DND-41 (cell line): ENCODE measurements at regions not wholly inside any gene's neighbourhood (a gene's known extent, or its start where the extent isn't known, plus 50 kb on each side); places are given as distances from the start of the nearest gene placed in this dataset.
"Not testable (repeated sequence)": the region's sequence is repeated elsewhere in the genome, so short reads cannot be mapped to it uniquely, and the experiment has no call there.

ENCODE experiments used
- ATAC-seq: fragments of 200-7000 bp; cut with Tn5 transposase; 3 replicates; pipeline ENCODE4 v1.9.1; 2021; ENCODE audit warnings: low read depth; ENCODE audit not compliant: insufficient read depth
- DNase-seq: peaks from one replicate; pipeline ENCODE4 v3.0.0-alpha.2; 2020
- H2AFZ ChIP-seq: 2 replicates; pipeline ENCODE4 v1.6.0; 2012; ENCODE audit warnings: low read depth, low read length
- H3K27ac ChIP-seq: 2 replicates; pipeline ENCODE4 v1.5.1; 2012; ENCODE audit warnings: low read length, inconsistent platforms
- H3K27me3 ChIP-seq: fragments of 200-600 bp; sonication (generic); 2 replicates; pipeline ENCODE4 v1.6.0; 2012; ENCODE audit warnings: low read length, mild to moderate bottlenecking, inconsistent platforms; ENCODE audit not compliant: insufficient read depth, poor library complexity
- H3K36me3 ChIP-seq: 2 replicates; pipeline ENCODE4 v1.5.1; 2012; ENCODE audit warnings: low read length, inconsistent platforms; ENCODE audit not compliant: insufficient read depth
- H3K4me1 ChIP-seq: 2 replicates; pipeline ENCODE4 v1.5.1; 2012; ENCODE audit warnings: mild to moderate bottlenecking, low read length; ENCODE audit not compliant: insufficient read depth
- H3K4me2 ChIP-seq: 2 replicates; pipeline ENCODE4 v1.6.0; 2012; ENCODE audit warnings: mild to moderate bottlenecking, moderate library complexity, low read length, inconsistent platforms; ENCODE audit not compliant: insufficient read depth
- H3K4me3 ChIP-seq, 2 experiments: fragments of 200-600 bp in 1 of 2; shearing (Covaris generic) in 1 of 2; 2 replicates each; pipeline ENCODE4 v1.5.1; 2012 to 2016; ENCODE audit warnings: inconsistent platforms in 2 of 2, low read length in 2 of 2, mild to moderate bottlenecking in 2 of 2, low read depth in 1 of 2, moderate library complexity in 1 of 2
- H3K79me2 ChIP-seq: 2 replicates; pipeline ENCODE4 v1.6.0; 2012; ENCODE audit warnings: low read length, inconsistent platforms; ENCODE audit not compliant: insufficient read depth
- H3K9ac ChIP-seq: 2 replicates; pipeline ENCODE4 v1.6.0; 2012; ENCODE audit warnings: low read depth, mild to moderate bottlenecking, inconsistent platforms, low read length, moderate library complexity
- H3K9me3 ChIP-seq: 2 replicates; pipeline ENCODE4 v1.5.1; 2012; ENCODE audit warnings: low read length, moderate library complexity, mild to moderate bottlenecking, inconsistent platforms; ENCODE audit not compliant: insufficient read depth, severe bottlenecking
- H4K20me1 ChIP-seq: 2 replicates; pipeline ENCODE4 v1.6.0; 2012; ENCODE audit warnings: low read length; ENCODE audit not compliant: insufficient read depth

DNA sequence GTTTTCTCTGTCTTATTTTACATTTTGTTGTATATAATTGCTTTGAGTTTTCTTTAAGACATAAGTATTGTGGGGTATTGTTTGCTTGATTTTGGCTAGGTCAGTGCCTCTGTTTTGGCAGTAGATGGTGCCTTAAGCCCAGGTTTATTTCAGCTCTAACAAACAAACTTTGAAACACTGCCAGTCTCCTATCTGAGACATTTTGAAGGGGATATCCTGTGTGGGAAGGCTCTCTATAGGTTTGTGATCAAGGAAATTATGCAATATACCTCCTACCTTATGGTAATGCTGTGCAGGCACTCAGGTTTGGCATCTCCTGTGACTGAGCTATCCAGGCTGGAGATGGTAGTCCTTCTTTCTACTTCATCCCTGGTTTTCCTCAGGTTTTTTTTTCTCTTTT is 120.8 kb downstream of the CDY2B start:
- not testable (repeated sequence) for H3K4me3 ChIP-seq, H2AFZ ChIP-seq, H3K4me1 ChIP-seq, DNase-seq, H3K9me3 ChIP-seq, ATAC-seq, H3K4me2 ChIP-seq, H3K36me3 ChIP-seq, H3K27me3 ChIP-seq, H3K9ac ChIP-seq, H4K20me1 ChIP-seq, H3K27ac ChIP-seq, H3K79me2 ChIP-seq

DNA sequence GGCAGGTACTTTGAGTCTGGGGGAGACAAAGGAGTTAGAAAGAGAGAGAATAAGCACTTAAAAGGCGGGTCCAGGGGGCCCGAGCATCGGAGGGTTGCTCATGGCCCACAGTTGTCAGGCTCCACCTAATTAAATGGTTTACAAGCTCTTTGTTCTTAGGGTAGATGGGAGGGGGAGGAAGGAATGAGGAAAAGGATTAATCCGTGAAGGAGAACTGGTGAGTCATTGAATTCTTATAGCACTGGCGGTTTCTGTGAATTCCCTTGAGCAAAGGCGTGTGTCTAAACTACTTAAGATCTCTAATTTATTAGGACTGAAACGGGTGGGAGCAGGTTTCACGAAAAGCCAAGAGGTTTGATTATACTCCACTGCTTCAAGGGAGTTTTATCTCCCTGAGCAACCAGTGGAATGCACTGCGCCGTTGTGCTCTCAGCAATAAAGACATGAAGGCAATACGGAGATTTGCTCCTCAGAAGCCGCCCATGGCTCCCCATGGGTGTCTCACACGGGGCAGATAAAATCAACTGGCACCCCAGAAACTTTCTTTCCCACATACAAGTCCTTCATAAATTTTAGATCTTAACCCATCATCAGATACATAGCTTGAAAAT is 127.0 kb downstream of the CDY2B start:
- H3K4me1 ChIP-seq, H3K36me3 ChIP-seq, DNase-seq, H3K9me3 ChIP-seq, ATAC-seq, H4K20me1 ChIP-seq, H3K79me2 ChIP-seq, H3K4me2 ChIP-seq, H3K4me3 ChIP-seq, H3K27ac ChIP-seq, H3K9ac ChIP-seq, H3K27me3 ChIP-seq, H2AFZ ChIP-seq: not testable (repeated sequence)

DNA sequence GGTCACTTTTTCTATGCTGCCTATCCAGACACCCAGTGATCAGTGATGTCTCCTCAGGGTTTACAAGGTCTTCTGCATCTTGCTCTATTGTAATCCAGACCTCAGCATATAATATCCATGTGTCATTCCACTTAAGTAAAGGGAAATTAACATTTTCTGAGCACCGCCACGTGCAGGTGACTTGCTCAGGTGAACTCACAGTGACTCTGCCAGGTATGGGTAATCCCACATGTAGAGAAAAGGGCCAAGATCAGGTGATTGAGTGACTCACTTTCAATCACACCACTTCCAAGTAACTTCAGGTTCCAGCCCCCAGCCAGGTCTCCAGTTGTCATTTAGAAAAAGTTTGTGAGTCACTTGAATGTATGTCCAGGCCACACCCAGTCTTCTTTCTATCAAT is 140.2 kb downstream of the CDY2B start:
- not testable (repeated sequence) for ATAC-seq, H2AFZ ChIP-seq, H3K36me3 ChIP-seq, H3K27me3 ChIP-seq, H3K27ac ChIP-seq, H3K4me3 ChIP-seq, H3K79me2 ChIP-seq, H3K4me2 ChIP-seq, H3K9me3 ChIP-seq, DNase-seq, H3K4me1 ChIP-seq, H4K20me1 ChIP-seq, H3K9ac ChIP-seq

DNA sequence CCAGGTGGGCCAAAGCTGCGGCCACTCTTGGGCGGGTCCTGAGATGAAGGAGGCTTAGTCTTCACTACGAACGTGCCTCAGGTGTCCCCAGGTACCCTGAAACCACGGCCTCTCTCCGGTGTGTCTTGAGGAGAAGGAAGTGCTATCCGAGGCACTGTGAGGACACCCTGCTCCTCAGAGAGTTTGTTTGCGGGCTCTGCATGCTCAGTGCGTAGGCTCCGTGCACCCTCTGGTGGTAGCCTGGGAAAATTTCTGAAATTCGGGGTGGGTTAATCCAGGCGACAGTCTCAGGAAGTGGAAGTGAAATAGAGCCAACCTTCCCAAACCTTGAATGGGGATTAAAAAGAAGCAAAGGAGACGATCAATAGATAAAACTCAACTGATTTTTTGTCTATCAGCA is 150.5 kb downstream of the CDY2B start:
- peak; percentile 92 for ATAC-seq
- not testable (repeated sequence) for H2AFZ ChIP-seq, H3K4me1 ChIP-seq, H3K27ac ChIP-seq, H3K27me3 ChIP-seq, DNase-seq, H3K36me3 ChIP-seq, H3K9me3 ChIP-seq, H3K4me2 ChIP-seq, H3K9ac ChIP-seq, H3K4me3 ChIP-seq, H4K20me1 ChIP-seq, H3K79me2 ChIP-seq

DNA sequence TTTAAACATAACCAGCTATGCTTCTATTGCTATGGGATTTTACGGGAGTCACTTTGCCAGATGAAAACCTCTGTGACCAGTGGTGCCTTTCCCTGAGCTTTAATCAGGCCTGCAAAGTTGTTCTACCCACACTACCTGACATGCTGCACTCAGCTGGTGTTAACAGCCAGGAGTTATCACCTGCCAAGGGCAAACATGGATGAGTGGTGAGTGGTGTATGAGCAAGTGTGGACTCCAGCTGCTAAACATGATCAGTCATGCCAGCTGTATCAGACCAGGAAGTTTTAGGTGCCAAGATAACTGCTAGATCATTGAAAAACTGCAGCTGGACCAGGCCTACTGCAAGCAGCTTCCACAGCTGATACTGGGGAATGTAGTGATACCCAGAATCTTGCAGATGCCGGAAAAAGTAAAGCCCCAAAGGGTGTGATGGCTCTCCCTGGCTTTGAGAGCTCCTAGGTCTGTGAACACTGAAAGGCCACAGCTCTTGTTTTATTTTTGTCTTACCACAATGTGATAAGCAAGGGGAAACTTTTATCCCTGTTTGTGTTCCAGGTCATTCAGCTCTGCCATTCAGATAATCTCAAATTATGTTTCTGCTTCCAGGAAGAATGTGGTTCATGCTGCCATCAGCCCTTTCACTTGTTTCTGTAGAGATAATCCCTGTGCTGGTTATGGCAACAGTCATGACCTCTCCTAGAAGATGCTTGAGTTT is 163.5 kb downstream of the CDY2B start:
- H3K4me1 ChIP-seq, H3K4me3 ChIP-seq, H3K27me3 ChIP-seq, H3K36me3 ChIP-seq, H3K79me2 ChIP-seq, DNase-seq, H2AFZ ChIP-seq, H4K20me1 ChIP-seq, ATAC-seq, H3K4me2 ChIP-seq, H3K27ac ChIP-seq, H3K9me3 ChIP-seq, H3K9ac ChIP-seq: not testable (repeated sequence)

DNA sequence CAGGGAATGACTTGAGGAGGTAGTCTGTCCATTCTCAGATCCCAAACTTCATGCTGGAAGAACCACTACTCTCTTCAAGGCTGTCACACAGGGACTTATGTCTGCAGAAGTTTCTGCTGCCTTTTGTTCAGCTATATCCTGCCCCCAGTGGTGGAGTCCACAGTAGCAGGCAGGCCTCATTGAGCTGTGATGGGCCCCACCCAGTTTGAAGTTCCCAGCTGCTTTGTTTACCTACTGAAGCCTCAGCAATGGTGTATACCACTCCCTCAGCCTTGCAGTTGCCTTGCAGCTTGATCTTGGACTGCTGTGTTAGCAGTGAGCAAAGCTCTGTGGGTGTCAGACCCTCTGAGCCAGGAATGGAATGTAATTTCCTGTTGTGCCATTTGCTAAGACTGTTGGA is 212.0 kb downstream of the CDY2B start:
- not testable (repeated sequence) for DNase-seq, H2AFZ ChIP-seq, H3K4me3 ChIP-seq, H3K9me3 ChIP-seq, H3K4me2 ChIP-seq, H3K79me2 ChIP-seq, H3K27me3 ChIP-seq, H4K20me1 ChIP-seq, H3K9ac ChIP-seq, H3K27ac ChIP-seq, H3K36me3 ChIP-seq, H3K4me1 ChIP-seq
- ATAC-seq = peak; percentile 40; the same call in 2 of the 3 replicates

DNA sequence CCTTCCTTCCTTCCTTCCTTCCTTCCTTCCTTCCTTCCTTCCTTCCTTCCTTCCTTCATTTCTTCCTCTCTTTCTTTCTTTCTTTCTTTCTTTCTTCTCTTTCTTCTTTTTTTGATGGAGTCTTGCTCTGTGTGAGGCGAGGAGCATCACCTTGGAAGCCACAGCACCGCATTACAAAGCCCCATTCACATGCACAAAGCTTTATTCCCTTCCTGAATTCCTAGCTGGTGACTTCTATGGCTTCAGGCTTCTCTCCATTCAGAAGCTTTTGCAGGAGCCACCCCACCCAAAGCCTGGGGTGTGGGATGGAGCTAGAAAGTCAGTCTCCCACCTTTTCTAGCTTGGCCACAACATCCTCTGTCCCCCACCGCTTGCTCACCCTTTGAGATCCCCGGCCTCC is 237.0 kb downstream of the CDY2B start:
- not testable (repeated sequence) for DNase-seq, H4K20me1 ChIP-seq, H3K4me3 ChIP-seq, H3K9ac ChIP-seq, ATAC-seq, H3K27ac ChIP-seq, H3K79me2 ChIP-seq, H3K27me3 ChIP-seq, H3K4me1 ChIP-seq, H2AFZ ChIP-seq, H3K36me3 ChIP-seq, H3K4me2 ChIP-seq, H3K9me3 ChIP-seq

DNA sequence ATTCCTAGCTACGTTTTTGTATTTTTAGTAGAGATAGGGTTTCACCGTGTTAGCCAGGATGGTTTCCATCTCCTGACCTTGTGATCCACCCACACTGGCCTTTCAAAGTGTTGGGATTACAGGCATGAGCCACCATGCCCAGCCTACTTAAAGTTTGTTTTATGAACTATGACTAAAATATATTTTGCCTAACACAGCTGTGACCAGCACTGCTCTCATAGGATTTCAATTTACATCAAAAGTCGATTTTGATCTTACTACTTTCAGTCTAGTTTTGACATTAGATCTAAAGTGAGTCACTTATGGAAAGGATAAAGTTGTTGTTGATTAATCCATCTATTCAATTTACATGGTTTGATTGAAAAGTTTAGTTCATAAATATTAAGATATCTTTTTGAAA is 245.5 kb downstream of the CDY2B start:
- ATAC-seq, H3K79me2 ChIP-seq, H3K4me2 ChIP-seq, H3K36me3 ChIP-seq, H3K9me3 ChIP-seq, H3K27ac ChIP-seq, H3K4me1 ChIP-seq, DNase-seq, H3K4me3 ChIP-seq, H3K9ac ChIP-seq, H4K20me1 ChIP-seq, H2AFZ ChIP-seq, H3K27me3 ChIP-seq: not testable (repeated sequence)
